Mesothelial cell of epicardium (in vitro differentiated cells): ENCODE measurements at regions not wholly inside any gene's neighbourhood (a gene's known extent, or its start where the extent isn't known, plus 50 kb on each side); places are given as distances from the start of the nearest gene placed in this dataset.

Experiments used
- DNase-seq, 2 experiments: peaks; one replicate each; pipeline ENCODE4 v3.0.0; 2021; ENCODE audit warnings: low spot score in 2 of 2; ENCODE audit not compliant: unreplicated experiment in 2 of 2
- H3K27ac Mint-ChIP-seq: 2 replicates; pipeline ENCODE4 v1.8.0; 2021; ENCODE audit warnings: mixed read lengths
- H3K27me3 Mint-ChIP-seq: 2 replicates; pipeline ENCODE4 v1.8.0; 2021; ENCODE audit warnings: low read depth, mixed read lengths
- H3K36me3 Mint-ChIP-seq: 2 replicates; pipeline ENCODE4 v1.8.0; 2021; ENCODE audit warnings: mixed read lengths
- H3K4me1 Mint-ChIP-seq: 2 replicates; pipeline ENCODE4 v1.8.0; 2021; ENCODE audit warnings: mixed read lengths
- H3K4me3 Mint-ChIP-seq: 2 replicates; pipeline ENCODE4 v1.8.0; 2021; ENCODE audit warnings: mild to moderate bottlenecking, moderate library complexity, mixed read lengths
- H3K9me3 Mint-ChIP-seq: 2 replicates; pipeline ENCODE4 v1.8.0; 2021; ENCODE audit warnings: mixed read lengths
- TF ChIP-seq, protein P1 (sequence below): fragments of 200-600 bp; sonication (generic); IDR thresholded peaks from one replicate; pipeline ENCODE4 v1.5.0; 2021; ENCODE audit warnings: antibody characterized with exemption; ENCODE audit not compliant: unreplicated experiment

- peak overlapping the region; percentile 72 for H3K27ac Mint-ChIP-seq
- H3K4me1 Mint-ChIP-seq, result peaks cover 13% of the 10 kb centered on the region
- TF ChIP-seq, protein P1, sequence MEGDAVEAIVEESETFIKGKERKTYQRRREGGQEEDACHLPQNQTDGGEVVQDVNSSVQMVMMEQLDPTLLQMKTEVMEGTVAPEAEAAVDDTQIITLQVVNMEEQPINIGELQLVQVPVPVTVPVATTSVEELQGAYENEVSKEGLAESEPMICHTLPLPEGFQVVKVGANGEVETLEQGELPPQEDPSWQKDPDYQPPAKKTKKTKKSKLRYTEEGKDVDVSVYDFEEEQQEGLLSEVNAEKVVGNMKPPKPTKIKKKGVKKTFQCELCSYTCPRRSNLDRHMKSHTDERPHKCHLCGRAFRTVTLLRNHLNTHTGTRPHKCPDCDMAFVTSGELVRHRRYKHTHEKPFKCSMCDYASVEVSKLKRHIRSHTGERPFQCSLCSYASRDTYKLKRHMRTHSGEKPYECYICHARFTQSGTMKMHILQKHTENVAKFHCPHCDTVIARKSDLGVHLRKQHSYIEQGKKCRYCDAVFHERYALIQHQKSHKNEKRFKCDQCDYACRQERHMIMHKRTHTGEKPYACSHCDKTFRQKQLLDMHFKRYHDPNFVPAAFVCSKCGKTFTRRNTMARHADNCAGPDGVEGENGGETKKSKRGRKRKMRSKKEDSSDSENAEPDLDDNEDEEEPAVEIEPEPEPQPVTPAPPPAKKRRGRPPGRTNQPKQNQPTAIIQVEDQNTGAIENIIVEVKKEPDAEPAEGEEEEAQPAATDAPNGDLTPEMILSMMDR, result no peak
- H3K9me3 Mint-ChIP-seq, result peaks cover 19% of the 10 kb centered on the region
- no peak overlapping the region for H3K4me3 Mint-ChIP-seq
- H3K27me3 Mint-ChIP-seq, result peaks cover 7% of the 10 kb centered on the region
- DNase-seq, result no peak
- H3K36me3 Mint-ChIP-seq, result no peaks in the 10 kb centered on the region
Measured at GRCh38 chr10:129322933-129323820, 143.9 kb upstream of the MGMT start.

GRCh38 chr10:129323879-129324278 lies 143.2 kb upstream of the MGMT start:
- peaks cover 7% of the 10 kb centered on the region for H3K27me3 Mint-ChIP-seq
- no peak overlapping the region for H3K27ac Mint-ChIP-seq
- peaks cover 12% of the 10 kb centered on the region for H3K9me3 Mint-ChIP-seq
- H3K4me3 Mint-ChIP-seq, result no peak overlapping the region
- no peak for DNase-seq
- peaks cover 13% of the 10 kb centered on the region for H3K4me1 Mint-ChIP-seq
- H3K36me3 Mint-ChIP-seq, result no peaks in the 10 kb centered on the region
- TF ChIP-seq, protein P1, result no peak

DNA sequence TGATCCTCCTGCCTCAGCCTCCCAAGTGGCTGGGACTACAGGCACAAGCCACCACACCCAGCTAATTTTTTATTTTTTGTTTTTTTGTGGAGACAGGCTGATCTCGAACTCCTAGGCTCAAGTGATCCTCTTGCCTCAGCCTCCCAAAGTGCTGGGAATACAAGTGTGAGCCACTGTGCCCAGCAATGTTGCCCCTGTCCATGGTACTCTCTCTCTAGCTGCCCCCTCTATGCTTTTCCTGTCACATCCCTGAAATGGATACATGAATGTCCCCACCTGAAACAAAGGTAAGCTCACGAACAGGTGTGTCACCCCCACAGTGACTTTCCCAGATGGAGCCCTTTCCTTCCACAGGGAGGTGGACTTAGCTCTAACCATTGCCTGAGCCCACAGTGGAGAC lies 141.1 kb upstream of the MGMT start:
- Mint-ChIP-seq H3K4me3 (no peak overlapping the region), H3K36me3 (no peaks in the 10 kb centered on the region), H3K9me3 (peaks cover under 1% of the 10 kb centered on the region), H3K27me3 (peaks cover 7% of the 10 kb centered on the region), H3K4me1 (peaks cover 13% of the 10 kb centered on the region), H3K27ac (no peak overlapping the region)
- DNase-seq, result no peak
- TF ChIP-seq, protein P1, result no peak

DNA sequence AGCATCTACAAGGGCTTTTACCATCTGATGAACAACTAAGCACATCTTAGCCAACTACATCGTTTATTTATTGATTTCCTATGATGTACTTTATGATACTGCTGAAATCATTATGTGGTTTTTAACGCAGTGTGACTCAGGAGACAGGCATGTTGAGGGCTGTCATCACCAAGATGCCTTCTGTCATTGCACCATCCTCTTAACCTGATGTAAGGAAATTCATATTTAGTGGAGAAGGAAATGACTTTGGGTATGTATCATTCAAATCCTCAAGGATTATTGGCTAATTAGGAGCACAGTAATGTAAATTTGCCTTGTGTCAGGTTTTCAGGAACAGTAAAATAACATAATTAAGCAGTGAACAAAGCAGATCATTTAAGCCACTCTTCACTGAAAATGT lies 138.5 kb upstream of the MGMT start:
- no peak for DNase-seq

DNA sequence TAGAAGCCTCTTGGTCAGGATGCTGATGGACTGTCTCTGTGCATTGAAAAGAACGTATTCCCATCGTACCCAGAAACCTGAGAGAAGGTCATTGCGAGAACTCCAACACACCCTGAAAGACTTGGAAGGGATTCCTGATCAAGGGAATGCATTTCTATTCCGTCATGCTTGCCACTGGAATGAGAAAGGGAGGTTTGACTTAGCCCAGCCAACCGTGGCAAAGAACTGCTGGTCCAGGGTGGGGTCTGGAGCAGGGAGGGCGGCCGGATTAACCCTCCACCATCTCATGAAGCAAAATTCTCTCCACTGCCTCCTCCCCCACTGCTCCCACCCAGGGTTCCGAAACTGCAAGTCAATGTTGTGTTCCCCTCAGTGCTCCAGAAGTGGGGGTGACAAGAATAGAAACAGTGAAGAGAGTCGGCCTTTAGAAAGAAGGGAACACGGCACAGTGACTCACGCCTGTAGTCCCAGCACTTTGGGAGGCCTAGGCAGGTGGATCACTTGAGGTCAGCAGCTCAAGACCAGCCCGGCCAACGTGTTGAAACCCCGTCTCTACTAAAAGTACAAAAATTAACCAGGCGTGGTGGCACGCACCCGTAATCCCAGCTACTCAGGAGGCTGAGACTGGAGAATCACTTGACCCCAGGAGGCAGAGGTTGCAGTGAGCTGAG lies 137.5 kb upstream of the MGMT start:
- Mint-ChIP-seq H3K27ac (no peak overlapping the region), H3K4me3 (no peak overlapping the region), H3K36me3 (no peaks in the 10 kb centered on the region), H3K27me3 (peaks cover 7% of the 10 kb centered on the region), H3K9me3 (no peaks in the 10 kb centered on the region), H3K4me1 (peaks cover under 1% of the 10 kb centered on the region)
- TF ChIP-seq, protein P1, result no peak
- DNase-seq, result no peak

More for the DNA sequence above, 138.5 kb upstream of the MGMT start:
- Mint-ChIP-seq H3K27ac (no peak overlapping the region), H3K9me3 (no peaks in the 10 kb centered on the region), H3K4me3 (no peak overlapping the region), H3K4me1 (peaks cover 10% of the 10 kb centered on the region), H3K27me3 (peaks cover 7% of the 10 kb centered on the region), H3K36me3 (no peaks in the 10 kb centered on the region)
- TF ChIP-seq, protein P1, result no peak
